Epidermal melanocyte (primary cell): ENCODE measurements at regions not wholly inside any gene's neighbourhood (a gene's known extent, or its start where the extent isn't known, plus 50 kb on each side); places are given as distances from the start of the nearest gene placed in this dataset.

Experiments
- DNase-seq: peaks from one replicate; pipeline ENCODE4 v3.0.0; 2011; ENCODE audit warnings: low spot score; ENCODE audit not compliant: insufficient read length

DNA sequence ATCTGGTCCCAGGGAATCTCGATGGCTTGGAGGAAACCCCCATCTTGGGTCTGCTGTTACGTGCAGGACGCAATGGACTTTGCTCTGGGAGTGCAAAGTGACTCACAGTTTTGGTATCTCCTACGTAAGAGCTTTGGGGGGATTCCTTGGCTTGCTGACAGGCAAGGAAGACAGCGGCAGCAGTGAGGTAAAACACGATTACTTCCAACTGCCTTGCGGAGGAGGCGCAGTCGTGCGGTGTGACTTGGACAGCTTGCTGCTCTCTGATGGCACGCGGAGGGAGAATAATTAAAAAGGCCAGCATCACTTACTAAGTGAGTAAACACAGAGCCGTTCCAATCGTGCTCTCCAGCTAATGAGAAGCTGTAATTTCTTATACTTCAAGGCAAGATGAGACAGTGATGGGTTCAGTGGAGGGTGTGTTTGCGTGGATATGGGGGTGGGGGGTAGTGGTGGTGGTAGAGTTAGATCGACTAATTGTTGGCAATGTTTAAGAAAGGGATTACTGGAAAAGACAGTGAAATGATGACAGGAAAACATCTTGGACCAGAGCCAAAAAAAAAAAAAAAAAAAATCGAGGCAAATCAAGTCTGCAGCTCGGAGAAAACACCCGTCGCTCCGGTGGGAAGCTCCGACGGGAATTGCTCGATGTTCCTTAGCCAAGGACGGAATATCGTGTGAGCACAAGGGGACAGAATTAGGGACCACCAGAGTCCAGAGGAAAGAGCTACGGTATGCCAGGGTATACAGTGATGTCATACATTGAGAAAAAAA lies 184.8 kb upstream of the ZFHX3 start:
- no peak for DNase-seq

GRCh38 chr16:73231944-73232554 lies 184.1 kb upstream of the ZFHX3 start:
- no peak for DNase-seq

DNA sequence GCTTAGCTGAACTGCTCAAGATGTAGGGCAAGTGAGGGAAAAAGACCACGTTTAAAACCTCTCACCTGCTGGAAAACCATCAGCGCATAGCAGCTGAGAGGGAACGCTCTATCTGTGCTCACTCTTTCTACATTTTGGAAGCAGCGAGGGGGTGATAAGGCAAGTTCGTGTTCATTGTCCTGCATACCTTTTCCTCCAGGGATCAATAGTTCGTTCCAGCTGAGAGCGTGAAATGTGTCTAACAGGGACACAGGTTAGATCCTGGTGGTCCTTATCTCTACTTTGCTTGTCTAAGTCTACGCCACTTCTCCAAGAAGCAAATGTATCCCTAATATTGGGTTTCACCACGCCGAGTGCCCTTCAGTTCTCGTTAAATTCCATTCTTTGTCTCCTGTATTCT lies 183.5 kb upstream of the ZFHX3 start:
- DNase-seq = no peak

DNA sequence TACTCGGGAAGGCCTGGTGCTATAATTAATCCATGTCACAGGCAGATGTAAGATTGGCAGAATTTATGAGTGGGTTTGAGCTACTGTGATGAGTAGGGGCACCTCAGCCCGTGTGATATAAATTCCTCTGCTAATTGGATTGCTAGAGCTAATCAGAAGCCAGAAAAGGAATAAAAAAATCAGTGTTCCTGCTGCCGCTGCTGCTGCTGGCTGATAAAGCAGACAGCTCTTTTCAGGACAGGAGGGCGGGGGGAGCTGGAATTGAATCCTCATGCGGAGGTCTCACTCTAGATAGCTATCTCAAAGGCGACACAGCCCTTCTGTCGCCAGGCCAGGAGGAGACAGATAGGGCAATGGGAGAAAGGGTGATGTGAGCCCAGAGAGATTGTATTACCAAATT lies 182.7 kb upstream of the ZFHX3 start:
- no peak for DNase-seq

GRCh38 chr16:73228649-73229048 lies 180.7 kb upstream of the ZFHX3 start:
- DNase-seq = no peak

DNA sequence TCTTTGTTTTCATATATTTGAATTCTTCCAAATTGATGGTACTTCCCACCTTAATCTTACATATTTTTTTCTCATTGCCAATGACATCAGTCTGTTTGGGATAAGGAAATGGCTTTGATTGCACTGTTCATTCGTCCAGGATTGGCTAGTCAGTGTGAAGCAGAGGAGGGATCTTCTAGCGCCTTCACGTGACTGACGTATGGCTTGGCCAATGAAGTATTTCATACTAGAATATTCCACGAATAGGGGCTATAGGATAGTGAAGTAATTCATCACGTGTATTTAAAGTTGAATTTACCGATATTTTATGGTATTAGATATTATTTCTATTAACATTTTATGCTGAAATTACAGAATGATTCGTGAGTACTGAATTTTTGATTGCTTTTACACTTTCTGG lies 178.7 kb upstream of the ZFHX3 start:
- DNase-seq = no peak

DNA sequence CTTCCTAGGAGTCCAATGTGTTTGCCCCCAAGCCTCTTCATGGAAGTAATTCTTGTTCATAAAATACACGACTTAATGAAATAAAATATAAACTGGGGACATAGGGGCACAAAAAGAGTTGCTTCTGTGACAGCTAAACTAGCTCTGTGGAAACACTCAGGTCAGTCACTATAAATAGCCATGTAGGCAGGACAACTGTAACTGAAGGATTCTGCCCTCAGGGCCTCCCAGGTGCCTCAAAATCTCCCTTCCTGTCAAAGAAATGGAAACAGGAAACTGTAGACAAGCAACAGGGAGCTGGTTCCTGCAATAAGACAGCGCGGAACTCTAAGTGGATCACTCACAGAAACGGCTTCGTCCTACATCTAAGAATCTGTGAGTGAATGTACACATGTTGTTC lies 178.1 kb upstream of the ZFHX3 start:
- DNase-seq = no peak

DNA sequence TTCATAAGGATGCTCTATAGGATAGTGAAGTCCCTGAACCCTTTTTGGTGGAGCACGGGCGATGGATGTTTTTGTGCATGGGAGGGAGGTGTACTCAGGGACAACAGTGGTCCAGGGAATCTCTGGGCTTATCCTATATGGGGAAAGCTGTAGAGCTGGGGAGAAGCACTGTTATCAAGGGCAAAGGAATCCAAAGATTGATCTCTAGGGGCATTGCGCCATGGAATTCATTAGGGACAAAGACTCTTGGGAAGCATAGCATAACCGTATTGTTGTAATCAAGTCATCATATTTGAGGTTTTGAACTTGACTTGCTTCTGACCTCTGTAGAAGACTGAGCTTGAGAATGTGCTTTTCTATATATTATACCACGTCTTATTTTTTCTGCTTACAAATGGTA lies 172.9 kb upstream of the ZFHX3 start:
- no peak for DNase-seq

- DNase-seq = no peak
These were observed 171.2 kb upstream of the ZFHX3 start for GRCh38 chr16:73219176-73219575.

DNA sequence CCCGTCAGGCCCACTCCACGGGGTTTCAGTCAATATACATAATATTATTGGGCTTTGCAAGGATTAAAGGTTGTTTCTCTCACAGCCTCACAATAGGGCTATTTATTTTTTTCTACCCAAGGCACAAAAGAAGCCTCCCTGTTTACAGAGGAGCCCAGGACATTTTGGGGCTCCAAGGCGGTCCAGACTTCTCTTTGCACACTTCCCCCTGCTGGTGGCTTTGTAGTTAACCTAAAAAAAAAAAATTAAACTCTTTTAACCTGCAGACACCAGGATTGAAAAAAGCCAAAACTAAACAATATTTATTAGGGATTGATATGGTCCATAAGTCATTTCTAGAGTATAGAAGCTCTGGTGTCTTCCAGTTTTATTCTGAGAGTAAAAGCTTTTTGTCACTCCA lies 169.7 kb upstream of the ZFHX3 start:
- no peak for DNase-seq

DNA sequence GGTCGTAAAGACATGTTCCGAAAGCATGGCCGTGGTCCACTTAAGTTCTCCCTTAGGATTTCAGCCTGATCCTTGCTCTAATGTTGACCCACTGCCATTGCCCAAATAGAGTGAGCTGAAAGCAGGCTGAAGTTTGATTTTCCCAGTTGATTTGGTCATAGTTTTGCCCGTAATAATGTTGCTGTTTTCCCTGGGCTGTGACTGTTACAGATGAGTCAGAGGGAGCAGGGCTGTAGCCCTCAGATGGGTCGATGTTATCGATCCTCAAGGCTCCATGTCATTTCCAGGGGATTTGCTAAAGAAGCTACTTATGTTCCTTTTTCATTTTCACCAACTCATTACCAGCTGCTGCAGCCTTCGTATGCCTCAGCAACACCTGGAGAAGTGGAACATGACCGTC lies 169.0 kb upstream of the ZFHX3 start:
- no peak for DNase-seq

DNA sequence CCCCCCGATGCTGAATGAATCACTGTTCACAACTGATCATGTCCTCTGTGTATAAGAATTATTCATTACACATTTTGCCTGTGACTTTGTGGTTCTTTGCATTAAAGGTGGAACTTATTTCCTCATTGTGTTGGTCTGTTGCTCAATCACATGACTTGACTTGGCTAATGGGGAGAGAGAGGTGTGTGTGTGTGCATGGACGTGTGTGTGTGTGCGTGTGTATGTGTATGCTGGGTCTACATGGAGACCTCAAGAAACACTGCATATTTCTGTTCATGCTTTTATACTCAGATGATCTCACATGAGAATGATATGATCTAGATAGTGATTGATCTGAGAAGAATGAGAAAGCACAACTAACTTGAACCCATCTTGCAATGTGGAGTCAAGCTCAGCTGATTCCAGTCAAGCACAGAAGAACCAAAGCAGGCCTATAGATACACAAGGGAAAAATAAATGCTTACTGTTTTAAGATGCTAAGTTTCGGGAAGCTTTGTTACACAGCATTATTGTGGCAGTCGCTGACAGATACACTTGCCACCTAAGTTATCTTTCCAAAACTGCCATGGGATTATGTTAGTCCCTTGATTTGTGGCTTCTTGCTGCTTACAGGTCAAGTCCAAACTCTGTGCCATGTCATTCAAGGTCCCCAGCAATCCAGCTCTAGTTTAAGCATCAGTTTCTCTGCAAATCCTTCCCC lies 167.9 kb upstream of the ZFHX3 start:
- DNase-seq = no peak

- DNase-seq = no peak
These were observed 167.1 kb upstream of the ZFHX3 start for GRCh38 chr16:73214825-73215677.

DNA sequence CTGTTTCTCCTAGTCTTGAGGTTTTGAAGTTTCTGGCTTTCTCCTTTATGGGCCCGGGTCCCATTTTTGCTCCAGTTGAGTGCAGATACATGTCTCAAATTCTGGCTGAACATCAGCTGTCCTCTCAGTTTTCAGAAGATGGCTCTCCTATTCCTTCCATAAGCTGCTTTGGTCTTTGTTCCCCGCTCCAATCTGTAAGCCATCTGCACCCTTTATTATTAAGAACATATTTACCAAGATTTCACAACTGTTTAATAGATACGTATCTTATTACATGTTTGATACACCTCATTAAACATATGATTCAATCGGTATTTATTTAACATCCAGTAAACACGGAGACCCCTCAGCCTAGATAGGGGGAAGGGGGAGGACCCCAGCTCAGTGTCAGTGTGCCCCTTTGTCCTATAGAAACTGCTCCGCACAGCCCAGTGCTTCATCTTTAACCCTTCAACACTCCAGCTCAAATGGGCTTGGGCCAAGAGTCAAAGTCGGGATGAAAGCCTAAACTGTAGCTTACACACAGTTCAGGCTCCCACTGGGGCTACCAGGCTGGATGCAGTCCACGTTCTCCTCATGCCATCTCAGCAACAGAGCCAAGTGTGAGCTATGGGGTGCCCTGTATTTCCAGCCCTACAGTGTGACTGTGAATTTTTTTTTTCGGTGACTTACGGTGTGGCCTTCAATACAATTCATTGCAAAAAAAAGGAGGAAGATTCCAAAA lies 166.0 kb upstream of the ZFHX3 start:
- DNase-seq = no peak

DNA sequence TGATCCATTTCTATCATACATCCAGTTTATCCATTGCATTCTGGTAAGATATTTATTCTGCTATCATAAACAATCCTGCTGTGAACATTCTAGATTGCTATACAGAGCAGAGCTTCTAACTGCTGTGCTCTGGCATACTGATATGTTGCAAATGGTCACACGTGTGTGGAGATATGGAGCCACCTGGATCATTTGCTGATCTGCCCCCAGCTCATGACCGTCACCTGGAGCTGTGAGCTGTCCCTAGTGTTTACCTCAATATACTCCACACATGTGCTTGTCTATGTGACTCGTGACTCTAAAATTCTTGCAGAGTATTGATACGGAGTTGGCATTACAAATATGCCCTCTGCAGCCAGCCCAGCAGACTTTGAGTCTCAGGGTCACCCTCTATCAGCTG lies 164.5 kb upstream of the ZFHX3 start:
- DNase-seq = no peak

- DNase-seq = no peak
These were observed 162.8 kb upstream of the ZFHX3 start for GRCh38 chr16:73210686-73211085.

GRCh38 chr16:73210084-73210483 lies 162.2 kb upstream of the ZFHX3 start:
- DNase-seq = no peak

DNA sequence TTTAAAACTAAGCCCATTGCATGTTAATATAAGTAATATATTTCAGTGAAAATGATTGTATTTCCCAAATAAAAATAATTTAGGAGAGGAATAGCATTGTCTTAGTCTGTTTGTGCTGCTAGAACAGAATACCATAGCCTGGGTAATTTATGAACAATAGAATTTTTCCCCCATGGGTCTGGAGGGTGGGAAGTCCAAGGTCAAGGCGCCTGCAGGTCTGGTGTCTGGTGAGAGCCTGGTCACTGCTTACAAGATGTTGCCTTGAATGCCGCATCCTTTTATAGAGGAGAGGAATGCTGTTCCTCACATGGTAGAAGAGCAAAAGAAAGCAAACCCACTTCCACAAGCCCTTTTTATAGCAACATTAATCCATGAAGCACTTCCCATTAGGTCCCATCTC lies 161.3 kb upstream of the ZFHX3 start:
- no peak for DNase-seq

GRCh38 chr16:73206151-73206707 lies 158.3 kb upstream of the ZFHX3 start:
- DNase-seq = no peak

DNA sequence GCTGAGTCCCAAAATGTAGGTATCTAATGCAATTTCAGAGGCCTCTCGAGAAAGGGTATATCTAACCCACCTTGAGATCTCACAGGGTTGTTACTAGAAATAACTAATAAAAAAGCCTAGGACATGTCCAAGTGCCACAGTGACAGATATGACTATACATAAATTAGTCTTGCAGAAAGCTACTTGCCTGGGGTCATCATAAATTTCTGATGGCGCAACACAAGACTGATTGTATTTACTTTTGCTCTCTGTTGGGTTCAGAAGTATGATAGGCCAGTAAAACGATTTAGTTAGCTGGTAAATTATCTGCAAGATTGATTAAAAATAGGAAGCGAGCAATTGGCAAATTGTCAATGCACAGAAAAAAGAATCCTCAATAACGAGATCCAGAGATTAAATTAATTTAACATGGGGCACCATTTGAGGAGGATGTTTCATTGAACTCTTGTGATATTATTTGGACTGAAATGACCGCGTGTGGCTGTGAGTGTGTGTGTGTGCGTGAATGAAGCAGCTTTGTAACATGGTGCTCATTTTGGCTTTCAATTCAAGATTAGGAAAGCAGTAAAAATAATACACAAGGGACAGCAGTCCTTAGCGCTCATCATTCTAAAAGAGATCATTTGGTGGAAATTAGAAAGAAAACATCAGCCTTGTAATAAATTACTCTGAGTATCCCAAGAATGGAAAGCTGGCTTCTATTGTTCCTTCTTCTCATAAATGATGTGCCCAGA lies 157.4 kb upstream of the ZFHX3 start:
- DNase-seq = no peak
